ENCODE measurements at regions not wholly inside any gene's neighbourhood (a gene's known extent, or its start where the extent isn't known, plus 50 kb on each side); places are given as distances from the start of the nearest gene placed in this dataset.

GRCh38 chr20:9015984-9016324 lies 52.9 kb upstream of the PLCB4 start:
- Histone ChIP-seq H3K27me3 (ENCODE audit: low read length) (no peaks in the 10 kb centered on the region), H3K4me1 (ENCODE audit: insufficient read depth, low read length) (peaks cover 7% of the 10 kb centered on the region; the same call in 1 of the 2 replicates), H3K9me2 (replicated peaks; ENCODE audit: low read length) (no peaks in the 10 kb centered on the region), H3K36me3 (ENCODE audit: low read depth, low read length) (no peaks in the 10 kb centered on the region), H3K4me3 (ENCODE audit: low read length) (no peak overlapping the region), H2AFZ (ENCODE audit: low read length) (no peak overlapping the region), H3K79me2 (ENCODE audit: low read length) (no peaks in the 10 kb centered on the region), H3K9ac (ENCODE audit: low read length) (no peak overlapping the region), H4K20me1 (ENCODE audit: low read length) (no peaks in the 10 kb centered on the region), H3K9me3 (ENCODE audit: low read length) (no peaks in the 10 kb centered on the region), H3F3A (ENCODE audit: low read length, unreplicated experiment) (no peaks in the 10 kb centered on the region), H3K27ac (ENCODE audit: low read length) (no peak overlapping the region), H3K4me2 (ENCODE audit: low read length) (no peak overlapping the region)
- DNase-seq, result peak; percentile 63
- ATAC-seq, result peak; percentile 29; the same call in 1 of the 2 replicates
- intact Hi-C loops (cut with micrococcal nuclease), result no loop called here
- ChIA-PET POLR2A (ENCODE audit: unreplicated experiment) (no interaction called here), CTCF (no interaction called here)
- BruUV-seq (replicated peaks), result no TSS peak
- TF ChIP-seq EZH2phosphoT487 (IDR thresholded peaks at IDR 0.05; ENCODE audit: borderline replicate concordance, low read length) (no peak), CTCF (conservative IDR thresholded peaks at IDR 0.05; ENCODE audit: low read depth, low read length) (no peak), EZH2 (IDR thresholded peaks at IDR 0.05; ENCODE audit: low read length, unreplicated experiment) (no peak)

GRCh38 chr20:9018346-9018745 lies 50.5 kb upstream of the PLCB4 start:
- TF ChIP-seq EZH2phosphoT487 (IDR thresholded peaks at IDR 0.05; ENCODE audit: borderline replicate concordance, low read length), result no peak
- TF ChIP-seq CTCF (conservative IDR thresholded peaks at IDR 0.05; ENCODE audit: low read depth, low read length), result no peak
- no peak for TF ChIP-seq EZH2 (IDR thresholded peaks at IDR 0.05; ENCODE audit: low read length, unreplicated experiment)
- Histone ChIP-seq H3K4me3 (ENCODE audit: low read length) (no peak overlapping the region), H3K9me2 (replicated peaks; ENCODE audit: low read length) (no peaks in the 10 kb centered on the region), H3K79me2 (ENCODE audit: low read length) (no peaks in the 10 kb centered on the region), H4K20me1 (ENCODE audit: low read length) (no peaks in the 10 kb centered on the region), H3K9ac (ENCODE audit: low read length) (no peak overlapping the region), H3K36me3 (ENCODE audit: low read depth, low read length) (no peaks in the 10 kb centered on the region), H3F3A (ENCODE audit: low read length, unreplicated experiment) (no peaks in the 10 kb centered on the region), H3K9me3 (ENCODE audit: low read length) (no peaks in the 10 kb centered on the region), H3K27ac (ENCODE audit: low read length) (no peak overlapping the region), H2AFZ (ENCODE audit: low read length) (no peak overlapping the region), H3K27me3 (ENCODE audit: low read length) (no peaks in the 10 kb centered on the region), H3K4me1 (ENCODE audit: insufficient read depth, low read length) (peaks cover 7% of the 10 kb centered on the region; the same call in 1 of the 2 replicates), H3K4me2 (ENCODE audit: low read length) (no peak overlapping the region)
- intact Hi-C loops (cut with micrococcal nuclease), result no loop called here
- BruUV-seq (replicated peaks), result no TSS peak
- CTCF ChIA-PET, result no interaction called here
- ATAC-seq (no peak), DNase-seq (no peak)
- POLR2A ChIA-PET (ENCODE audit: unreplicated experiment), result no interaction called here
